ENCODE measurements at regions not wholly inside any gene's neighbourhood (a gene's known extent, or its start where the extent isn't known, plus 50 kb on each side); places are given as distances from the start of the nearest gene placed in this dataset.

GRCh38 chr20:19833395-19833794 is 75.3 kb downstream of the RIN2 start:
- H3K4me3 ChIP-seq (ENCODE audit: low read depth, low read length): no peak overlapping the region
- no peak for TF ChIP-seq CTCF (IDR thresholded peaks at IDR 0.05; ENCODE audit: borderline replicate concordance, insufficient read depth, low read depth, low read length)

- no peak for TF ChIP-seq CTCF (IDR thresholded peaks at IDR 0.05; ENCODE audit: borderline replicate concordance, insufficient read depth, low read depth, low read length)
- no peak overlapping the region for H3K4me3 ChIP-seq (ENCODE audit: low read depth, low read length)
Observed at GRCh38 chr20:19834287-19834686, 76.2 kb downstream of the RIN2 start.

- no peak overlapping the region for H3K4me3 ChIP-seq (ENCODE audit: low read depth, low read length)
- TF ChIP-seq CTCF (IDR thresholded peaks at IDR 0.05; ENCODE audit: borderline replicate concordance, insufficient read depth, low read depth, low read length): no peak
Observed at GRCh38 chr20:19834783-19835182, 76.7 kb downstream of the RIN2 start.

GRCh38 chr20:19835533-19836222 is 77.6 kb downstream of the RIN2 start:
- no peak for TF ChIP-seq CTCF (IDR thresholded peaks at IDR 0.05; ENCODE audit: borderline replicate concordance, insufficient read depth, low read depth, low read length)
- H3K4me3 ChIP-seq (ENCODE audit: low read depth, low read length): no peak overlapping the region

GRCh38 chr20:19838468-19838867 is 80.4 kb downstream of the RIN2 start:
- H3K4me3 ChIP-seq (ENCODE audit: low read depth, low read length): no peak overlapping the region

GRCh38 chr20:19839053-19839452 is 81.0 kb downstream of the RIN2 start:
- no peak for TF ChIP-seq CTCF (IDR thresholded peaks at IDR 0.05; ENCODE audit: borderline replicate concordance, insufficient read depth, low read depth, low read length)

More at GRCh38 chr20:19838468-19838867, 80.4 kb downstream of the RIN2 start:
- no peak for TF ChIP-seq CTCF (IDR thresholded peaks at IDR 0.05; ENCODE audit: borderline replicate concordance, insufficient read depth, low read depth, low read length)

GRCh38 chr20:19840111-19840710 is 82.2 kb downstream of the RIN2 start:
- TF ChIP-seq CTCF (IDR thresholded peaks at IDR 0.05; ENCODE audit: borderline replicate concordance, insufficient read depth, low read depth, low read length): no peak
- H3K4me3 ChIP-seq (ENCODE audit: low read depth, low read length): no peak overlapping the region

More at GRCh38 chr20:19839053-19839452, 81.0 kb downstream of the RIN2 start:
- no peak overlapping the region for H3K4me3 ChIP-seq (ENCODE audit: low read depth, low read length)

All from GM12875 (cell line).